ENCODE measurements at regions not wholly inside any gene's neighbourhood (a gene's known extent, or its start where the extent isn't known, plus 50 kb on each side); places are given as distances from the start of the nearest gene placed in this dataset.

- POLR2A ChIA-PET, result no interaction called here
- H3K27ac ChIP-seq (ENCODE audit: extremely low read depth, low read depth, low read length), result no peak overlapping the region
- CTCF ChIA-PET, result no interaction called here
Measured at GRCh38 chrX:9184211-9184610, 150.3 kb upstream of the FAM9B start.

More at GRCh38 chrX:9184211-9184610, 150.3 kb upstream of the FAM9B start:
- H3K9me3 ChIP-seq (ENCODE audit: control insufficient read depth, insufficient read depth, low read depth, low read length), result no peaks in the 10 kb centered on the region
- no peaks in the 10 kb centered on the region for H3K36me3 ChIP-seq (ENCODE audit: control insufficient read depth in 2 of 2, insufficient read depth in 1 of 2, low read length in 2 of 2)
- no peak overlapping the region for H3K4me3 ChIP-seq (ENCODE audit: low read depth, low read length)
- H3K4me1 ChIP-seq (ENCODE audit: control insufficient read depth, insufficient read depth, low read length), result no peaks in the 10 kb centered on the region
- TF ChIP-seq ZNF704 (tag by site-specific recombination; IDR thresholded peaks at IDR 0.05), result no peak
- no peak for TF ChIP-seq ZNF23 (tag by site-specific recombination; IDR thresholded peaks at IDR 0.05; ENCODE audit: borderline replicate concordance)
- no peak for TF ChIP-seq ZBTB21 (tag by site-specific recombination; IDR thresholded peaks at IDR 0.05)
- no peak for TF ChIP-seq REST (tag by site-specific recombination; IDR thresholded peaks at IDR 0.05)
- TF ChIP-seq ZNF248 (tag by site-specific recombination; IDR thresholded peaks at IDR 0.05), result no peak
- TF ChIP-seq ZSCAN23 (tag by site-specific recombination; IDR thresholded peaks at IDR 0.05), result no peak
- TF ChIP-seq, protein P1, sequence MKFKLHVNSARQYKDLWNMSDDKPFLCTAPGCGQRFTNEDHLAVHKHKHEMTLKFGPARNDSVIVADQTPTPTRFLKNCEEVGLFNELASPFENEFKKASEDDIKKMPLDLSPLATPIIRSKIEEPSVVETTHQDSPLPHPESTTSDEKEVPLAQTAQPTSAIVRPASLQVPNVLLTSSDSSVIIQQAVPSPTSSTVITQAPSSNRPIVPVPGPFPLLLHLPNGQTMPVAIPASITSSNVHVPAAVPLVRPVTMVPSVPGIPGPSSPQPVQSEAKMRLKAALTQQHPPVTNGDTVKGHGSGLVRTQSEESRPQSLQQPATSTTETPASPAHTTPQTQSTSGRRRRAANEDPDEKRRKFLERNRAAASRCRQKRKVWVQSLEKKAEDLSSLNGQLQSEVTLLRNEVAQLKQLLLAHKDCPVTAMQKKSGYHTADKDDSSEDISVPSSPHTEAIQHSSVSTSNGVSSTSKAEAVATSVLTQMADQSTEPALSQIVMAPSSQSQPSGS (tag by site-specific recombination; IDR thresholded peaks at IDR 0.05; ENCODE audit: low read depth), result no peak
- TF ChIP-seq ZNF561 (tag by site-specific recombination; IDR thresholded peaks at IDR 0.05; ENCODE audit: borderline replicate concordance), result no peak
- no peak for TF ChIP-seq MYNN (tag by site-specific recombination; IDR thresholded peaks at IDR 0.05; ENCODE audit: borderline replicate concordance)
- no peak for TF ChIP-seq ZNF133 (tag by site-specific recombination; IDR thresholded peaks at IDR 0.05)
- no peak for TF ChIP-seq ZNF488 (tag by site-specific recombination; IDR thresholded peaks at IDR 0.05)
- no peak for TF ChIP-seq TCF7L2 (IDR thresholded peaks at IDR 0.05; ENCODE audit: borderline replicate concordance, low read depth, low read length)
- TF ChIP-seq, protein P2, sequence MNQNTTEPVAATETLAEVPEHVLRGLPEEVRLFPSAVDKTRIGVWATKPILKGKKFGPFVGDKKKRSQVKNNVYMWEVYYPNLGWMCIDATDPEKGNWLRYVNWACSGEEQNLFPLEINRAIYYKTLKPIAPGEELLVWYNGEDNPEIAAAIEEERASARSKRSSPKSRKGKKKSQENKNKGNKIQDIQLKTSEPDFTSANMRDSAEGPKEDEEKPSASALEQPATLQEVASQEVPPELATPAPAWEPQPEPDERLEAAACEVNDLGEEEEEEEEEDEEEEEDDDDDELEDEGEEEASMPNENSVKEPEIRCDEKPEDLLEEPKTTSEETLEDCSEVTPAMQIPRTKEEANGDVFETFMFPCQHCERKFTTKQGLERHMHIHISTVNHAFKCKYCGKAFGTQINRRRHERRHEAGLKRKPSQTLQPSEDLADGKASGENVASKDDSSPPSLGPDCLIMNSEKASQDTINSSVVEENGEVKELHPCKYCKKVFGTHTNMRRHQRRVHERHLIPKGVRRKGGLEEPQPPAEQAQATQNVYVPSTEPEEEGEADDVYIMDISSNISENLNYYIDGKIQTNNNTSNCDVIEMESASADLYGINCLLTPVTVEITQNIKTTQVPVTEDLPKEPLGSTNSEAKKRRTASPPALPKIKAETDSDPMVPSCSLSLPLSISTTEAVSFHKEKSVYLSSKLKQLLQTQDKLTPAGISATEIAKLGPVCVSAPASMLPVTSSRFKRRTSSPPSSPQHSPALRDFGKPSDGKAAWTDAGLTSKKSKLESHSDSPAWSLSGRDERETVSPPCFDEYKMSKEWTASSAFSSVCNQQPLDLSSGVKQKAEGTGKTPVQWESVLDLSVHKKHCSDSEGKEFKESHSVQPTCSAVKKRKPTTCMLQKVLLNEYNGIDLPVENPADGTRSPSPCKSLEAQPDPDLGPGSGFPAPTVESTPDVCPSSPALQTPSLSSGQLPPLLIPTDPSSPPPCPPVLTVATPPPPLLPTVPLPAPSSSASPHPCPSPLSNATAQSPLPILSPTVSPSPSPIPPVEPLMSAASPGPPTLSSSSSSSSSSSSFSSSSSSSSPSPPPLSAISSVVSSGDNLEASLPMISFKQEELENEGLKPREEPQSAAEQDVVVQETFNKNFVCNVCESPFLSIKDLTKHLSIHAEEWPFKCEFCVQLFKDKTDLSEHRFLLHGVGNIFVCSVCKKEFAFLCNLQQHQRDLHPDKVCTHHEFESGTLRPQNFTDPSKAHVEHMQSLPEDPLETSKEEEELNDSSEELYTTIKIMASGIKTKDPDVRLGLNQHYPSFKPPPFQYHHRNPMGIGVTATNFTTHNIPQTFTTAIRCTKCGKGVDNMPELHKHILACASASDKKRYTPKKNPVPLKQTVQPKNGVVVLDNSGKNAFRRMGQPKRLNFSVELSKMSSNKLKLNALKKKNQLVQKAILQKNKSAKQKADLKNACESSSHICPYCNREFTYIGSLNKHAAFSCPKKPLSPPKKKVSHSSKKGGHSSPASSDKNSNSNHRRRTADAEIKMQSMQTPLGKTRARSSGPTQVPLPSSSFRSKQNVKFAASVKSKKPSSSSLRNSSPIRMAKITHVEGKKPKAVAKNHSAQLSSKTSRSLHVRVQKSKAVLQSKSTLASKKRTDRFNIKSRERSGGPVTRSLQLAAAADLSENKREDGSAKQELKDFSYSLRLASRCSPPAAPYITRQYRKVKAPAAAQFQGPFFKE (tag by site-specific recombination; IDR thresholded peaks at IDR 0.05; ENCODE audit: borderline replicate concordance), result no peak
